ENCODE measurements at regions not wholly inside any gene's neighbourhood (a gene's known extent, or its start where the extent isn't known, plus 50 kb on each side); places are given as distances from the start of the nearest gene placed in this dataset.
A peak's percentile ranks its signal among the peaks of the same experiment; 100 is the strongest.
"Not testable (repeated sequence)": the region's sequence is repeated elsewhere in the genome, so short reads cannot be mapped to it uniquely, and the experiment has no call there.

GRCh38 chr3:34056951-34057390 is 258.5 kb downstream of the PDCD6IP start:
- DNase-seq (ENCODE audit: low spot score), result no peak

GRCh38 chr3:34060995-34061394 is 262.6 kb downstream of the PDCD6IP start:
- not testable (repeated sequence) for DNase-seq (ENCODE audit: low spot score)

- DNase-seq (ENCODE audit: low spot score), result no peak
These were observed 267.5 kb downstream of the PDCD6IP start for GRCh38 chr3:34065901-34066300.

- no peak for DNase-seq (ENCODE audit: low spot score)
These were observed 267.9 kb downstream of the PDCD6IP start for GRCh38 chr3:34066328-34066727.

- DNase-seq (ENCODE audit: low spot score), result no peak
These were observed 268.6 kb downstream of the PDCD6IP start for GRCh38 chr3:34066999-34067398.

GRCh38 chr3:34067536-34068051 is 269.2 kb downstream of the PDCD6IP start:
- DNase-seq (ENCODE audit: low spot score), result no peak

- no peak for DNase-seq (ENCODE audit: low spot score)
These were observed 270.1 kb downstream of the PDCD6IP start for GRCh38 chr3:34068505-34068904.

GRCh38 chr3:34070831-34071585 is 272.6 kb downstream of the PDCD6IP start:
- no peak for DNase-seq (ENCODE audit: low spot score)

- DNase-seq (ENCODE audit: low spot score), result no peak
These were observed 273.9 kb downstream of the PDCD6IP start for GRCh38 chr3:34072297-34072696.

GRCh38 chr3:34073111-34073510 is 274.7 kb downstream of the PDCD6IP start:
- DNase-seq (ENCODE audit: low spot score), result no peak

GRCh38 chr3:34073961-34074360 is 275.5 kb downstream of the PDCD6IP start:
- DNase-seq (ENCODE audit: low spot score), result no peak

- DNase-seq (ENCODE audit: low spot score), result no peak
These were observed 277.5 kb downstream of the PDCD6IP start for GRCh38 chr3:34075975-34076374.

- no peak for DNase-seq (ENCODE audit: low spot score)
These were observed 279.2 kb downstream of the PDCD6IP start for GRCh38 chr3:34077417-34078195.

- DNase-seq (ENCODE audit: low spot score), result no peak
These were observed 280.0 kb downstream of the PDCD6IP start for GRCh38 chr3:34078418-34078817.

GRCh38 chr3:34079849-34080248 is 281.4 kb downstream of the PDCD6IP start:
- not testable (repeated sequence) for DNase-seq (ENCODE audit: low spot score)

GRCh38 chr3:34090379-34090778 is 291.9 kb downstream of the PDCD6IP start:
- peak; percentile 56 for DNase-seq (ENCODE audit: low spot score)

GRCh38 chr3:34090876-34091275 is 292.4 kb downstream of the PDCD6IP start:
- DNase-seq (ENCODE audit: low spot score), result no peak

- not testable (repeated sequence) for DNase-seq (ENCODE audit: low spot score)
These were observed 295.9 kb downstream of the PDCD6IP start for GRCh38 chr3:34094280-34094679.

GRCh38 chr3:34102288-34102687 is 303.9 kb downstream of the PDCD6IP start:
- no peak for DNase-seq (ENCODE audit: low spot score)

GRCh38 chr3:34106379-34106778 is 307.9 kb downstream of the PDCD6IP start:
- DNase-seq (ENCODE audit: low spot score), result no peak

- DNase-seq (ENCODE audit: low spot score), result no peak
These were observed 308.4 kb downstream of the PDCD6IP start for GRCh38 chr3:34106879-34107278.

GRCh38 chr3:34107669-34108068 is 309.2 kb downstream of the PDCD6IP start:
- DNase-seq (ENCODE audit: low spot score), result no peak

- DNase-seq (ENCODE audit: low spot score), result no peak
These were observed 310.6 kb downstream of the PDCD6IP start for GRCh38 chr3:34109021-34109420.
